Choroid plexus epithelial cell (primary cell): ENCODE measurements at regions not wholly inside any gene's neighbourhood (a gene's known extent, or its start where the extent isn't known, plus 50 kb on each side); places are given as distances from the start of the nearest gene placed in this dataset.
A peak's percentile ranks its signal among the peaks of the same experiment; 100 is the strongest.
"Not testable (repeated sequence)": the region's sequence is repeated elsewhere in the genome, so short reads cannot be mapped to it uniquely, and the experiment has no call there.

ENCODE experiments used
- DNase-seq: peaks from one replicate; pipeline ENCODE4 v3.0.0-alpha.2; 2010; ENCODE audit warnings: low read depth
- H3K4me3 ChIP-seq: 2 replicates; pipeline ENCODE4 v1.5.1; 2011; ENCODE audit warnings: low read depth, mild to moderate bottlenecking, control low read depth, low read length, moderate library complexity
- CTCF ChIP-seq: conservative IDR thresholded peaks from 2 replicates; pipeline ENCODE4 v1.5.1; 2011; ENCODE audit warnings: low read depth, mild to moderate bottlenecking, control low read depth, inconsistent platforms, low read length, moderate library complexity

- TF ChIP-seq CTCF: no peak
- H3K4me3 ChIP-seq: no peak overlapping the region
- DNase-seq: no peak
These were observed 202.3 kb upstream of the KCTD7 start for GRCh38 chr7:66426332-66426731.

- DNase-seq: peak; percentile 10
- H3K4me3 ChIP-seq: no peak overlapping the region
- TF ChIP-seq CTCF: no peak
These were observed 201.7 kb upstream of the KCTD7 start for GRCh38 chr7:66426996-66427395.

- no peak for DNase-seq
- no peak for TF ChIP-seq CTCF
- H3K4me3 ChIP-seq: no peak overlapping the region
These were observed 200.7 kb upstream of the KCTD7 start for GRCh38 chr7:66427956-66428355.

- TF ChIP-seq CTCF: no peak
- DNase-seq: peak; percentile 19
- no peak overlapping the region for H3K4me3 ChIP-seq
These were observed 199.1 kb upstream of the KCTD7 start for GRCh38 chr7:66429498-66430163.

- no peak for TF ChIP-seq CTCF
- no peak overlapping the region for H3K4me3 ChIP-seq
- no peak for DNase-seq
These were observed 198.5 kb upstream of the KCTD7 start for GRCh38 chr7:66430164-66430545.

GRCh38 chr7:66438703-66439405, 189.8 kb upstream of the KCTD7 start:
- H3K4me3 ChIP-seq: not testable (repeated sequence)
- DNase-seq: peak; percentile 55

GRCh38 chr7:66442385-66442784, 186.3 kb upstream of the KCTD7 start:
- TF ChIP-seq CTCF: no peak
- no peak for DNase-seq

More at GRCh38 chr7:66442385-66442784, 186.3 kb upstream of the KCTD7 start:
- H3K4me3 ChIP-seq: no peak overlapping the region
